Esophagus squamous epithelium (tissue), 4 donors: ENCODE measurements at regions not wholly inside any gene's neighbourhood (a gene's known extent, or its start where the extent isn't known, plus 50 kb on each side); places are given as distances from the start of the nearest gene placed in this dataset.
"Not testable (repeated sequence)": the region's sequence is repeated elsewhere in the genome, so short reads cannot be mapped to it uniquely, and the experiment has no call there.

Experiments used
- CTCF ChIP-seq, 6 experiments: fragments of 450-650 bp in 4 of 6; fragments of 200-600 bp in 2 of 6; sonication (generic) in 2 of 6; IDR thresholded peaks; one replicate each; pipeline ENCODE4 v1.5.1; 2016 to 2019; ENCODE audit warnings: antibody characterized with exemption in 6 of 6, mild to moderate bottlenecking in 4 of 6, moderate library complexity in 4 of 6
- POLR2A ChIP-seq, 4 donors: fragments of 450-650 bp; IDR thresholded peaks; one replicate each; pipeline ENCODE4 v1.6.1; 2017; ENCODE audit warnings: antibody characterized with exemption in 4 of 4, mild to moderate bottlenecking in 4 of 4, moderate library complexity in 3 of 4

- TF ChIP-seq CTCF, POLR2A (IDR thresholded peaks at IDR 0.05): not testable (repeated sequence)
Measured at GRCh38 chr3:150228626-150229025, 179.5 kb upstream of the TSC22D2 start.
